Lung (tissue), 11 donors: ENCODE measurements at regions not wholly inside any gene's neighbourhood (a gene's known extent, or its start where the extent isn't known, plus 50 kb on each side); places are given as distances from the start of the nearest gene placed in this dataset.

ENCODE experiments used
- ATAC-seq: fragments of 200-7000 bp; cut with Tn5 transposase; one replicate; pipeline ENCODE4 v1.9.1; 2020; ENCODE audit warnings: moderate number of reproducible peaks; ENCODE audit not compliant: insufficient read depth, low FRiP score
- DNase-seq, 3 donors: peaks; one replicate each; pipeline ENCODE4 v3.0.0-alpha.2; 2013 to 2017
- H3K27ac ChIP-seq, 2 donors: one replicate each; pipeline ENCODE4 v1.5.1; 2013; ENCODE audit warnings: mild to moderate bottlenecking in 2 of 2, moderate library complexity in 2 of 2, control low read depth in 1 of 2, inconsistent platforms in 1 of 2, low read depth in 1 of 2, low read length in 1 of 2
- H3K27me3 ChIP-seq, 3 donors: one replicate each; pipeline ENCODE4 v1.5.1; 2013; ENCODE audit warnings: low read length in 2 of 3; ENCODE audit not compliant: control insufficient read depth in 3 of 3, insufficient read depth in 3 of 3
- H3K36me3 ChIP-seq, 4 donors: one replicate each; pipeline ENCODE4 v1.5.1; 2013; ENCODE audit warnings: low read length in 4 of 4, mild to moderate bottlenecking in 1 of 4, moderate library complexity in 1 of 4; ENCODE audit not compliant: control insufficient read depth in 4 of 4, insufficient read depth in 4 of 4
- H3K4me1 ChIP-seq, 5 donors: one replicate each; pipeline ENCODE4 v1.5.1; 2013; ENCODE audit warnings: low read length in 5 of 5, mild to moderate bottlenecking in 2 of 5, moderate library complexity in 1 of 5; ENCODE audit not compliant: control insufficient read depth in 5 of 5, insufficient read depth in 5 of 5
- H3K4me3 ChIP-seq: one replicate; pipeline ENCODE4 v1.5.1; 2013; ENCODE audit warnings: mild to moderate bottlenecking, control low read depth, moderate library complexity
- H3K9ac ChIP-seq, 2 donors: one replicate each; pipeline ENCODE4 v1.5.1; 2013; ENCODE audit warnings: low read length in 2 of 2, control low read depth in 1 of 2; ENCODE audit not compliant: insufficient read depth in 1 of 2
- H3K9me3 ChIP-seq, 4 donors: one replicate each; pipeline ENCODE4 v1.5.1; 2013; ENCODE audit warnings: low read length in 3 of 4, mild to moderate bottlenecking in 1 of 4, moderate library complexity in 1 of 4; ENCODE audit not compliant: control insufficient read depth in 4 of 4, insufficient read depth in 3 of 4
- CTCF ChIP-seq: IDR thresholded peaks from 2 replicates; pipeline ENCODE4 v1.5.1; 2012; ENCODE audit warnings: mild to moderate bottlenecking; ENCODE audit errors: control extremely low read depth, extremely low read depth
- WGBS, 2 donors: extraction: QIAGEN DNeasy Blood & Tissue Kit; methylation state at CpG; one replicate each; pipeline ENCODE4 v1.1.7; 2013; 5-methylcytosine and 5-hydroxymethylcytosine counted together
- donor health status: control.
- donor health status: control.
- donor health status: Bipolar disorder and iron deficiency.
- donor health status: healthy.
- donor health status: DM: yes; HTN: yes; CAD: no.

DNA sequence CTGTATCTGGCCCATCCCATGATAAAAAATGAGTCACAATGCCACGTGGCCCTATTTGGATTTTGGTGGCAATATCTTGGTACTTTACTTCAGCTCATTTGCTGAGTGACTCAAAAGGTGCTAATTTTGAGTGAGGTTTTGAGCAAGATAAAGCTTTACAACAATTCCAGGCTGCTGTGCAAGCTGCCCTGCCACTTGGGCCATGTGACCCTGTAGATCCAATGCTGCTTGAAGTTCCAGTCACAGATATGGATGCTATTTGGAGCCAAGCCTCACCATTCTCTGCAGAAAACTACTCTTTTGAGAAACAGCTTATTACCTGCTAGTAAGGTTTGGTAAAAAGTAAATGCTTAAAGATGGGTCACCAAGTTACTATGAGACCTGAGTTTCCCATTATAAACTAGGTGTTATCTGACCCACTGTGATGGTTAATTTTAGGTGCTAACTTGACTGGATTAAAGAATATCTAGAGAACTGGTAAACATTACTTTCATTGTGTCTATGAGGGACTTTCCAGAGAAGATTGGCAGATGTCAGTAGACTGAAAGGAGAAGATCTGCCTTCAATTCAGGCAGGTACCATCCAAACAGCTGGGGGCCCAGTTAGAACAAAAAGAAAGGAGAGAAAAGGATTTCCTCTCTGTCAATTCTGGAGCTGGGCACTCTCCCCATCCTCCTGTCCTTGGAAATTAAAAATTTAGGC lies 1083.9 kb downstream of the DIPK2A start:
- WGBS, 2 donors = 72 to 89% methylated on average over 1 of the region's 1 CpG
- no peak for ATAC-seq
- no peaks in the 10 kb centered on the region for H3K9me3 ChIP-seq
- no peaks in the 10 kb centered on the region for H3K27me3 ChIP-seq
- DNase-seq = no peak
- H3K4me3 ChIP-seq = no peak overlapping the region
- no peaks in the 10 kb centered on the region for H3K36me3 ChIP-seq
- TF ChIP-seq CTCF = no peak
- no peak overlapping the region for H3K27ac ChIP-seq
- H3K4me1 ChIP-seq = no peaks in the 10 kb centered on the region
- H3K9ac ChIP-seq = no peak overlapping the region

DNA sequence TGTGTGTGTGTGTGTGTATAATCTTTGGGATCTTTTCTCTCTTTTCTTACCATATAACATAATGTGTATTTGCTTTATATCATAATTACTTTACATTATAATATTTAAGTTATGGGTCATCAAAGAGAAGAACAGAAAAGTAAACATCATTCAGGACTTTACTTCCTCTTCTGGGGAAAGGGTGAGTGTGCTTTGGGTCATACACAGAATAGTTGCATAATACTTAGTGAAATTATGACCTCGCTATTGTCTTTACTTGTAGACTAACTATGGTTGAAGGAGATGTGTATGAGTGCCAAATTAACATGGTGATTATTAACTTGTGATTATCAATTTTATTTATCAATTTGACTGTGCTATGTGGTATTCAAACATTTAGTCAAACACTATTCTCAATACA lies 1086.9 kb downstream of the DIPK2A start:
- Histone ChIP-seq H3K9ac (no peak overlapping the region), H3K36me3 (no peaks in the 10 kb centered on the region), H3K27ac (no peak overlapping the region), H3K4me3 (no peak overlapping the region), H3K4me1 (no peaks in the 10 kb centered on the region), H3K27me3 (no peaks in the 10 kb centered on the region), H3K9me3 (peaks cover 0 to 9% (median 1%) of the 10 kb centered on the region in 4 donors)
- WGBS, 2 donors = 85 to 89% methylated on average over 1 of the region's 1 CpG
- no peak for TF ChIP-seq CTCF
- DNase-seq = no peak
- ATAC-seq = no peak

GRCh38 chr3:145063616-145064015 lies 1092.0 kb downstream of the DIPK2A start:
- ATAC-seq (no peak), DNase-seq (no peak)
- Histone ChIP-seq H3K27me3 (no peaks in the 10 kb centered on the region), H3K9ac (no peak overlapping the region), H3K4me1 (no peaks in the 10 kb centered on the region), H3K4me3 (no peak overlapping the region), H3K9me3 (peaks cover 0 to 9% (median 1%) of the 10 kb centered on the region in 4 donors), H3K27ac (no peak overlapping the region), H3K36me3 (no peaks in the 10 kb centered on the region)
- TF ChIP-seq CTCF = no peak
- 82 to 88% methylated on average over 5 of the region's 5 CpGs for WGBS, 2 donors

- Histone ChIP-seq H3K4me3 (no peak overlapping the region), H3K27me3 (no peaks in the 10 kb centered on the region), H3K27ac (no peak overlapping the region), H3K9ac (no peak overlapping the region), H3K4me1 (no peaks in the 10 kb centered on the region), H3K9me3 (no peaks in the 10 kb centered on the region), H3K36me3 (no peaks in the 10 kb centered on the region)
- ATAC-seq (no peak), DNase-seq (no peak)
- TF ChIP-seq CTCF = no peak
- 94 to 99% methylated on average over 2 of the region's 2 CpGs for WGBS, 2 donors
These were observed 1090.2 kb downstream of the PLOD2 start for GRCh38 chr3:145070795-145071194.
